ENCODE measurements at regions not wholly inside any gene's neighbourhood (a gene's known extent, or its start where the extent isn't known, plus 50 kb on each side); places are given as distances from the start of the nearest gene placed in this dataset.

- no peak overlapping the region for H3K4me2 ChIP-seq (ENCODE audit: insufficient read depth, low read length)
- H3K27ac ChIP-seq (ENCODE audit: low read depth, low read length) = no peak overlapping the region
- no peaks in the 10 kb centered on the region for H3K27me3 ChIP-seq (ENCODE audit: insufficient read depth, low read length)
- TF ChIP-seq CTCF (IDR thresholded peaks at IDR 0.05; ENCODE audit: extremely low read depth, low read depth, low read length) = no peak
- no peaks in the 10 kb centered on the region for H3K36me3 ChIP-seq (ENCODE audit: insufficient read depth, low read length)
- no peaks in the 10 kb centered on the region for H3K4me1 ChIP-seq (ENCODE audit: insufficient read depth, low read length)
- no peak overlapping the region for H2AFZ ChIP-seq (ENCODE audit: low read length)
- H3K9me3 ChIP-seq (ENCODE audit: low read depth, low read length) = no peaks in the 10 kb centered on the region
- DNase-seq (ENCODE audit: insufficient read length, low spot score, missing footprints) = no peak
- H4K20me1 ChIP-seq (ENCODE audit: insufficient read depth, low read length) = no peaks in the 10 kb centered on the region
- H3K79me2 ChIP-seq (ENCODE audit: insufficient read depth, low read length) = no peaks in the 10 kb centered on the region
- no peak overlapping the region for H3K4me3 ChIP-seq (ENCODE audit: insufficient read depth, low read length)
These were observed 126.8 kb upstream of the RASGRP1 start for GRCh38 chr15:38691377-38691776.

- Histone ChIP-seq H3K4me1 (ENCODE audit: insufficient read depth, low read length) (no peaks in the 10 kb centered on the region), H3K36me3 (ENCODE audit: insufficient read depth, low read length) (no peaks in the 10 kb centered on the region), H3K79me2 (ENCODE audit: insufficient read depth, low read length) (no peaks in the 10 kb centered on the region), H3K27me3 (ENCODE audit: insufficient read depth, low read length) (no peaks in the 10 kb centered on the region), H2AFZ (ENCODE audit: low read length) (peak overlapping the region; percentile 42), H3K9me3 (ENCODE audit: low read depth, low read length) (no peaks in the 10 kb centered on the region), H4K20me1 (ENCODE audit: insufficient read depth, low read length) (no peaks in the 10 kb centered on the region), H3K27ac (ENCODE audit: low read depth, low read length) (no peak overlapping the region), H3K4me3 (ENCODE audit: insufficient read depth, low read length) (no peak overlapping the region), H3K4me2 (ENCODE audit: insufficient read depth, low read length) (no peak overlapping the region)
- TF ChIP-seq CTCF (IDR thresholded peaks at IDR 0.05; ENCODE audit: extremely low read depth, low read depth, low read length) = no peak
- no peak for DNase-seq (ENCODE audit: insufficient read length, low spot score, missing footprints)
These were observed 127.6 kb upstream of the RASGRP1 start for GRCh38 chr15:38691965-38692788.

- Histone ChIP-seq H4K20me1 (ENCODE audit: insufficient read depth, low read length) (no peaks in the 10 kb centered on the region), H2AFZ (ENCODE audit: low read length) (no peak overlapping the region), H3K27me3 (ENCODE audit: insufficient read depth, low read length) (no peaks in the 10 kb centered on the region), H3K4me1 (ENCODE audit: insufficient read depth, low read length) (no peaks in the 10 kb centered on the region), H3K36me3 (ENCODE audit: insufficient read depth, low read length) (no peaks in the 10 kb centered on the region), H3K27ac (ENCODE audit: low read depth, low read length) (no peak overlapping the region), H3K9me3 (ENCODE audit: low read depth, low read length) (no peaks in the 10 kb centered on the region), H3K79me2 (ENCODE audit: insufficient read depth, low read length) (no peaks in the 10 kb centered on the region), H3K4me3 (ENCODE audit: insufficient read depth, low read length) (no peak overlapping the region), H3K4me2 (ENCODE audit: insufficient read depth, low read length) (no peak overlapping the region)
- no peak for DNase-seq (ENCODE audit: insufficient read length, low spot score, missing footprints)
- no peak for TF ChIP-seq CTCF (IDR thresholded peaks at IDR 0.05; ENCODE audit: extremely low read depth, low read depth, low read length)
These were observed 128.1 kb upstream of the RASGRP1 start for GRCh38 chr15:38692789-38693062.

GRCh38 chr15:38695249-38696108, 130.9 kb upstream of the RASGRP1 start:
- DNase-seq (ENCODE audit: insufficient read length, low spot score, missing footprints) = no peak
- Histone ChIP-seq H3K9me3 (ENCODE audit: low read depth, low read length) (no peaks in the 10 kb centered on the region), H3K4me2 (ENCODE audit: insufficient read depth, low read length) (no peak overlapping the region), H2AFZ (ENCODE audit: low read length) (no peak overlapping the region), H3K4me3 (ENCODE audit: insufficient read depth, low read length) (no peak overlapping the region), H3K27ac (ENCODE audit: low read depth, low read length) (no peak overlapping the region), H3K27me3 (ENCODE audit: insufficient read depth, low read length) (no peaks in the 10 kb centered on the region), H3K36me3 (ENCODE audit: insufficient read depth, low read length) (no peaks in the 10 kb centered on the region), H3K4me1 (ENCODE audit: insufficient read depth, low read length) (no peaks in the 10 kb centered on the region), H3K79me2 (ENCODE audit: insufficient read depth, low read length) (no peaks in the 10 kb centered on the region), H4K20me1 (ENCODE audit: insufficient read depth, low read length) (no peaks in the 10 kb centered on the region)
- no peak for TF ChIP-seq CTCF (IDR thresholded peaks at IDR 0.05; ENCODE audit: extremely low read depth, low read depth, low read length)

Data from osteoblast (primary cell).